Fibroblast of the aortic adventitia (primary cell): ENCODE measurements at regions not wholly inside any gene's neighbourhood (a gene's known extent, or its start where the extent isn't known, plus 50 kb on each side); places are given as distances from the start of the nearest gene placed in this dataset.

Experiments used
- DNase-seq: peaks from one replicate; pipeline ENCODE4 v3.0.0-alpha.2; 2010; ENCODE audit warnings: low read depth
- H3K4me3 ChIP-seq: 2 replicates; pipeline ENCODE4 v1.5.1; 2011; ENCODE audit warnings: low read depth, mild to moderate bottlenecking, control low read depth, low read length, moderate library complexity
- TF ChIP-seq, protein P1 (sequence below): IDR thresholded peaks from 2 replicates; pipeline ENCODE4 v1.5.1; 2011; ENCODE audit warnings: mild to moderate bottlenecking, low read length, control low read depth, inconsistent platforms; ENCODE audit not compliant: insufficient read depth

DNA sequence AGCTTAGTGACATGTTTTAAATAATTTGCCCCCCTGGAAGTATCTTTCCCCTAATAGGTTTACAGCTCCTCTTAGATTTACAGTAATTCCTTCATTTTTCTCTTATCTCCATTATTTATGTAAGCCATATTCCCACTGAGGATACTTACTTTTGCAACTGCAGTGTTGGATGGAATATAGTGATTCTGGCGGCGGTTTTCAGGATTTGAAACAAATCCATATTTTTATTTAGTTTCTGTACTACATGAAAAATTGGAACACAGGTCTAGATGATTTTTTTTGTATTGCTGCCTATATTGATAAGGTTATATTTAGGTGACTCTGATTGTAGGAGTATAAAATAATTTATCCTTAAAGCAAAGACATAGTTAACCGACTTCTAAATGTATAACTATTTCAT lies 391.6 kb upstream of the SUCLG2 start:
- DNase-seq: no peak
- TF ChIP-seq, protein P1, sequence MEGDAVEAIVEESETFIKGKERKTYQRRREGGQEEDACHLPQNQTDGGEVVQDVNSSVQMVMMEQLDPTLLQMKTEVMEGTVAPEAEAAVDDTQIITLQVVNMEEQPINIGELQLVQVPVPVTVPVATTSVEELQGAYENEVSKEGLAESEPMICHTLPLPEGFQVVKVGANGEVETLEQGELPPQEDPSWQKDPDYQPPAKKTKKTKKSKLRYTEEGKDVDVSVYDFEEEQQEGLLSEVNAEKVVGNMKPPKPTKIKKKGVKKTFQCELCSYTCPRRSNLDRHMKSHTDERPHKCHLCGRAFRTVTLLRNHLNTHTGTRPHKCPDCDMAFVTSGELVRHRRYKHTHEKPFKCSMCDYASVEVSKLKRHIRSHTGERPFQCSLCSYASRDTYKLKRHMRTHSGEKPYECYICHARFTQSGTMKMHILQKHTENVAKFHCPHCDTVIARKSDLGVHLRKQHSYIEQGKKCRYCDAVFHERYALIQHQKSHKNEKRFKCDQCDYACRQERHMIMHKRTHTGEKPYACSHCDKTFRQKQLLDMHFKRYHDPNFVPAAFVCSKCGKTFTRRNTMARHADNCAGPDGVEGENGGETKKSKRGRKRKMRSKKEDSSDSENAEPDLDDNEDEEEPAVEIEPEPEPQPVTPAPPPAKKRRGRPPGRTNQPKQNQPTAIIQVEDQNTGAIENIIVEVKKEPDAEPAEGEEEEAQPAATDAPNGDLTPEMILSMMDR: no peak
- no peak overlapping the region for H3K4me3 ChIP-seq

DNA sequence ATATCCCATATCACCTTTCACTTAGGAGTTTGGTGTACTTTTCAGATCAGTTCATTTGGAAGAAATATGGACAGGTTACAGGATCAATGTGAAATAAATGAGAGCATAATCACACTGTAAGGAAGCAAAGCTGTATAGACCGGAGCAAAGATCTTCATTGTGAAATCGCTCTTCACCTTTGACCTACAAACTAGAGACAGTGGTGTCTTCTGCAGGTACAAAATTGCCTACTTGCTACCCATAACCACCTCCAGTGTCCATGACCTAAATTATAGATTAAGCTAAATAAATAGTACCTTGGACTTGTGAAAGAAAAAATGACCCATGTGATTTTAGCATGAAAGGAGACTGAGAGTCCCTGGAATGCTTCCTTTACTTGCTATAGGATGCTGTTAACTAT lies 379.5 kb upstream of the SUCLG2 start:
- TF ChIP-seq, protein P1: no peak
- H3K4me3 ChIP-seq: no peak overlapping the region
- DNase-seq: no peak

DNA sequence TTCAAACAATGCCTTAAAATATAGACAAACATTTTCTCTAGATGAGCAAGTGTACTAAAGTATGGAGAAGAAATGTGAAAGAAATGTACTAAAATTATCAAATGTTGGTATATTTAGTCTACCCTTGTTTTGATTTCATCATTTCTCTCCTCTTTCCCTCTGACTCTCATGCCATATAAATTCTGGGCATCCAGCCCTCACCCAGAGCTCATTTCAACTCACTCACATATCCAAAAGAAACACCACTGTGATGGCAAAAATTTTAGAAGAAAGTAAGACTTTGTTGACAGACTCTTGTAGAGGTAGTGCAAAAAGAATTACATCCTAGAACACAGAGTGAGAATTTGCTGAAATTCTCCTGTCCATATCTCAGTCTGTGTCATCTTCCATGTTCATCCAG lies 377.8 kb upstream of the SUCLG2 start:
- no peak overlapping the region for H3K4me3 ChIP-seq
- DNase-seq: no peak
- TF ChIP-seq, protein P1: no peak

DNA sequence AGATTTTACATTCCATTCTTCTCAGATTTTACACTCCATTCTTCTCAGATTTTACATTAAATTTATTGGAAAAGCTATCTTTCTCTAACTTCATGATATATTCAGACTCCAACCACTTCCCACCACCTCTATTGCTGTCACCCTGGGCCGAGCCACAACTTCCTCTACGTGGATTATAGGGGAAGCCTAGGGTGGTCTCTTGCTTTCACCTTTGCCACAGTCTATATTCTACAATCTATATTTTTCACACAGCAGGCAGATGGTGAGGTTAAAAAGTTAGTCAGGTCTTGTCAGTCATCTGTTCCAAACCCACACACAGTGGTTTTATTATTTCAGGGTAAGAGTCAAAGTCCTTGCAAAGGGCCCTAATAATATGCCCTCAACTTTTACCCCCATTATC lies 370.8 kb upstream of the SUCLG2 start:
- no peak for DNase-seq
- no peak overlapping the region for H3K4me3 ChIP-seq
- TF ChIP-seq, protein P1: no peak

DNA sequence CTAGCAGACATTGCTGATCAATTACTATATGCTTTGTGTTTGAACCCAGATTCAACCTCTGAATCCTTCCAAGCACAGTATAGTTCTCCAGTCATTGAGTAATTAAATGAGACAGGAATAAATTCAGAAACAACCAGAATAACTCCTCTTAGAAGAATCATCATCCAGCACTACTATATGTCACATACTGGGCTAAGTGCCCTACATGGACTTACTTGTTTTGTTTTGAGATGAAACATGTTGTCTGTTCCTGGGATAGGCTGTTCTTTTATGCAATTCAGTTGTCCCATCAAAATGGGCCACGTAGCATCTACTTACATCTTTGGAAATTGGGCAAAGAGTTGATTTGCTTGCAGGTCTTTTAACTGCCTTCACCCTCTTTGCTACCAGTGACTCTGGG lies 365.5 kb upstream of the SUCLG2 start:
- H3K4me3 ChIP-seq: no peak overlapping the region
- TF ChIP-seq, protein P1: no peak
- no peak for DNase-seq

DNA sequence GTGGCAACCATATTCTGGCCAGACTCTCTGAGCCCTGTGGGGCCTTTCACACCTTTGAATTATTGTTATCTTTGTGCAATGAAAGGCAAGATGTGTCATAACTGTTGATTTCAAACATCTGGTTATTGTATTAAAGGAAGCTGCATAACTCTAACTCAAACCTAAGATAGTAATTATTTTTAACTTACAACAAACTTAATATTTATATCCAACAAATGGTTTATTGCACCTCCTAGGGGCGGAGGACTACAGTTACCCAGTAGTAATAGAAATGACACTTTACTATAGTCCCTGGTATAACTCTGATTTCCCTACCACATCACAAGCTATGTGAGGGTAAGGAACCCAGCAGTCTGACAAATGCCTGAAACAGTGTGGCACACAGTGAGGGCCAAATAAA lies 363.9 kb upstream of the SUCLG2 start:
- DNase-seq: no peak

DNA sequence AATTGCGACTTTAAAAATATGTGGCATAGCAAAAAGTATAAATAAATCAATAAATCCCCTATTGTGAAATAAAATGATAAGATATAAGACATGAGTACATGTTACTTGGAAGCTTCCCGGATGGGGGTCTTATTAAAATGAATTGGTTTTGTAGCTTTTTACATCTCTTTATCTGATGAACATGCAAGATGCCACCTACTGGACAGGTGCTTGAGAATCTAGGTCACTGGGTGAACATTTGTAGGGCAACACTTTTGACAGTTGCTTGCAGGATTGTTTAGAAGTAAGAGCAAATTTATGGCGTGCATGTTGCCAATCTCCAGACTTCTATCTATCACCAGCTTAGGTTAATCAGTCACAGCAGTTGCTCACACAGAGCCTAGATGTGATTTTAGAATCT lies 362.7 kb upstream of the SUCLG2 start:
- no peak for DNase-seq
- TF ChIP-seq, protein P1: no peak
- H3K4me3 ChIP-seq: no peak overlapping the region

More for the DNA sequence above, 363.9 kb upstream of the SUCLG2 start:
- H3K4me3 ChIP-seq: no peak overlapping the region
- TF ChIP-seq, protein P1: no peak
